Adrenal gland (tissue), 9 donors: ENCODE measurements at regions not wholly inside any gene's neighbourhood (a gene's known extent, or its start where the extent isn't known, plus 50 kb on each side); places are given as distances from the start of the nearest gene placed in this dataset.

Source experiments
- DNase-seq, 7 donors: peaks; one replicate each; pipeline ENCODE4 v3.0.0-alpha.2; 2019 to 2020
- H3K27ac ChIP-seq, 5 donors: fragments of 200-600 bp; sonication (generic) in 4 of 5; 1 replicate in 3 of 5; 2 replicates in 2 of 5; pipeline versions ENCODE4 v1.5.1 to v1.8.0; 2016 to 2020; ENCODE audit warnings: mild to moderate bottlenecking in 1 of 5
- H3K27me3 ChIP-seq: fragments of 200-600 bp; 2 replicates; pipeline ENCODE4 v1.8.0; 2021
- H3K36me3 ChIP-seq, 2 donors: fragments of 200-600 bp; replicated peaks in 1 of 2; 1 replicate in 1 of 2; 2 replicates in 1 of 2; pipeline versions ENCODE4 v1.5.1 to v1.8.0; 2018 to 2022
- H3K4me1 ChIP-seq, 2 donors: fragments of 200-600 bp; replicated peaks in 1 of 2; 1 replicate in 1 of 2; 2 replicates in 1 of 2; pipeline versions ENCODE4 v1.5.1 to v1.8.0; 2018 to 2021
- H3K4me3 ChIP-seq, 4 donors: fragments of 200-600 bp; sonication (generic) in 3 of 4; one replicate each; pipeline ENCODE4 v1.5.1; 2016 to 2018
- H3K9me3 ChIP-seq, 3 donors: fragments of 200-600 bp; sonication (generic) in 1 of 3; replicated peaks in 1 of 3; 1 replicate in 2 of 3; 2 replicates in 1 of 3; pipeline versions ENCODE4 v1.5.1 to v1.8.0; 2016 to 2021
- POLR2A ChIP-seq, 2 donors: fragments of 450-650 bp; IDR thresholded peaks; one replicate each; pipeline ENCODE4 v1.6.1; 2017; ENCODE audit warnings: antibody characterized with exemption in 2 of 2, mild to moderate bottlenecking in 2 of 2, moderate library complexity in 1 of 2
- WGBS, 4 donors: extraction: QIAGEN DNeasy Blood & Tissue Kit in 2 of 4; methylation state at CpG; one replicate each; pipeline versions ENCODE4 v1.1.5 to v1.1.7; 2013 to 2017; 5-methylcytosine and 5-hydroxymethylcytosine counted together
- intact Hi-C, 2 donors: fragments of 100-400 bp; cut with DNase I; formaldehyde crosslinking; loops; one replicate each; pipeline versions ENCODE4 v1.14.1 to v1.15.0; 2022 to 2023
- TF ChIP-seq, protein P1 (sequence below), 6 experiments: fragments of 450-650 bp in 4 of 6; fragments of 200-600 bp in 2 of 6; sonication (generic) in 1 of 6; IDR thresholded peaks; 1 replicate in 5 of 6; 2 replicates in 1 of 6; pipeline versions ENCODE4 v1.5.1 to v1.8.0; 2016 to 2021; ENCODE audit warnings: antibody characterized with exemption in 6 of 6, mild to moderate bottlenecking in 2 of 6, moderate library complexity in 1 of 6
- donor health status: healthy with polysubstance abuse.
- donor health status: Bipolar disorder and iron deficiency.
- donor health status: DM: yes; HTN: yes; CAD: no.
- donor health status: DM: no; HTN: no; CAD: no.
- donor health status: DM: no; HTN: no; CAD: no.

DNA sequence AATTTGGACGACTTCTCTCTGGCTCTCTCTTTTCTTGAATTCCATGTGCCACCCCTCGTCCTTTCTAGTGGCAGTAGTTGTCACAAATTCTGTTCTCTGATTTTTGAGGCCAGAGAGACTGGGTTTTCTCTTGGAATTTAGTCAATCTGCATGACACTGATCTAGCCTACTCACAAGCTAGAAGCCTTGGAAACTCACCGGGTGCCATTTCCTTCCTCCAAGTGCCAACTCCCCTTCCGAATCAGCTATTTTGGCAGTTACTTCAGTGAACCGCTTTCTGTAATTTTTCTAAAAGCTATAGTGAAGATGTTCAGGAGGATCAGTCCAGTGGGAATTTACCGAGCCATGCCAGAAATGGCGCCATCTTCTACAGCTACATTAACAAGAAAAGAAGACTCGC lies 228.9 kb downstream of the PMP22 start:
- intact Hi-C loops = no loop called here
- Histone ChIP-seq H3K4me1 (no peaks in the 10 kb centered on the region), H3K9me3 (no peaks in the 10 kb centered on the region), H3K36me3 (no peaks in the 10 kb centered on the region), H3K27me3 (no peaks in the 10 kb centered on the region), H3K4me3 (no peak overlapping the region), H3K27ac (no peak overlapping the region)
- no peak for DNase-seq
- WGBS, 4 donors = 57 to 81% (median 71%) methylated on average over 8 of the region's 8 CpGs
- TF ChIP-seq, protein P1, sequence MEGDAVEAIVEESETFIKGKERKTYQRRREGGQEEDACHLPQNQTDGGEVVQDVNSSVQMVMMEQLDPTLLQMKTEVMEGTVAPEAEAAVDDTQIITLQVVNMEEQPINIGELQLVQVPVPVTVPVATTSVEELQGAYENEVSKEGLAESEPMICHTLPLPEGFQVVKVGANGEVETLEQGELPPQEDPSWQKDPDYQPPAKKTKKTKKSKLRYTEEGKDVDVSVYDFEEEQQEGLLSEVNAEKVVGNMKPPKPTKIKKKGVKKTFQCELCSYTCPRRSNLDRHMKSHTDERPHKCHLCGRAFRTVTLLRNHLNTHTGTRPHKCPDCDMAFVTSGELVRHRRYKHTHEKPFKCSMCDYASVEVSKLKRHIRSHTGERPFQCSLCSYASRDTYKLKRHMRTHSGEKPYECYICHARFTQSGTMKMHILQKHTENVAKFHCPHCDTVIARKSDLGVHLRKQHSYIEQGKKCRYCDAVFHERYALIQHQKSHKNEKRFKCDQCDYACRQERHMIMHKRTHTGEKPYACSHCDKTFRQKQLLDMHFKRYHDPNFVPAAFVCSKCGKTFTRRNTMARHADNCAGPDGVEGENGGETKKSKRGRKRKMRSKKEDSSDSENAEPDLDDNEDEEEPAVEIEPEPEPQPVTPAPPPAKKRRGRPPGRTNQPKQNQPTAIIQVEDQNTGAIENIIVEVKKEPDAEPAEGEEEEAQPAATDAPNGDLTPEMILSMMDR (IDR thresholded peaks at IDR 0.05) = no peak
- no peak for TF ChIP-seq POLR2A (IDR thresholded peaks at IDR 0.05)

DNA sequence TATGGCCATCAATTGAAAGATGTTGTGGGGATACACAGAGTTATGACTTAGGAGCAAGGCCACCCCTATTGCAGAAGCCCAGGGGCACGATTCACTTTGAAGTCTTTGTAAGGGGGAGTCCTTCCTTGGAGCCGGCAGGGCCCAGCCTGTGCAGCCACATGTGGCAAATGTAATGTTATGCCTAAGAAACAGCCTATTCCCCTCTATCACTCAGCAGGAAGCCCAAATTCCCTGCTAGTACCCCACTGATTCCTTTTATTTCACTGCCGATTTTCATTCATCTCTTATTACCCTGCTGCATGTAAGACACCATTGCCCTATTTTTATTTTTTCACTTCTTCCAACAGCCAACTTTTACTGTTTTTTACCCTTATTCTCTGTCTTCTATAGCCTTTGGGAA lies 233.2 kb downstream of the PMP22 start:
- intact Hi-C loops = no loop called here
- Histone ChIP-seq H3K4me1 (no peaks in the 10 kb centered on the region), H3K9me3 (no peaks in the 10 kb centered on the region)

GRCh38 chr17:15029469-15029868 lies 235.7 kb downstream of the PMP22 start:
- DNase-seq = no peak

More for the DNA sequence above, 233.2 kb downstream of the PMP22 start:
- H3K27me3 ChIP-seq = no peaks in the 10 kb centered on the region
- H3K36me3 ChIP-seq = no peaks in the 10 kb centered on the region
- no peak overlapping the region for H3K27ac ChIP-seq
- TF ChIP-seq, protein P1 (IDR thresholded peaks at IDR 0.05) = no peak
- TF ChIP-seq POLR2A (IDR thresholded peaks at IDR 0.05) = no peak
- no peak overlapping the region for H3K4me3 ChIP-seq
- 33 to 57% (median 49%) methylated on average over 3 of the region's 3 CpGs for WGBS, 4 donors
- no peak for DNase-seq

GRCh38 chr17:15027853-15028252 lies 237.3 kb downstream of the PMP22 start:
- no peak for TF ChIP-seq POLR2A (IDR thresholded peaks at IDR 0.05)
- TF ChIP-seq, protein P1 (IDR thresholded peaks at IDR 0.05) = no peak
- no peaks in the 10 kb centered on the region for H3K9me3 ChIP-seq
- H3K27me3 ChIP-seq = no peaks in the 10 kb centered on the region
- 79 to 96% (median 88%) methylated on average over 1 of the region's 1 CpG for WGBS, 4 donors
- no peak for DNase-seq
- no peaks in the 10 kb centered on the region for H3K36me3 ChIP-seq
- H3K4me1 ChIP-seq = no peaks in the 10 kb centered on the region
- H3K27ac ChIP-seq = no peak overlapping the region
- intact Hi-C loops = no loop called here
- H3K4me3 ChIP-seq = no peak overlapping the region

More at GRCh38 chr17:15029469-15029868, 235.7 kb downstream of the PMP22 start:
- intact Hi-C loops = no loop called here
- H3K27ac ChIP-seq = no peak overlapping the region
- H3K9me3 ChIP-seq = no peaks in the 10 kb centered on the region
- no peak overlapping the region for H3K4me3 ChIP-seq
- TF ChIP-seq POLR2A (IDR thresholded peaks at IDR 0.05) = no peak
- TF ChIP-seq, protein P1 (IDR thresholded peaks at IDR 0.05) = no peak
- no peaks in the 10 kb centered on the region for H3K4me1 ChIP-seq
- H3K36me3 ChIP-seq = no peaks in the 10 kb centered on the region
- no peaks in the 10 kb centered on the region for H3K27me3 ChIP-seq
- WGBS, 4 donors = 52 to 64% (median 55%) methylated on average over 1 of the region's 1 CpG
